PFSK-1 (cell line): ENCODE measurements at regions not wholly inside any gene's neighbourhood (a gene's known extent, or its start where the extent isn't known, plus 50 kb on each side); places are given as distances from the start of the nearest gene placed in this dataset.

Experiments used
- FOXP2 ChIP-seq: optimal IDR thresholded peaks from 2 replicates; pipeline ENCODE3; 2011; ENCODE audit warnings: borderline replicate concordance, control low read depth, inconsistent platforms; ENCODE audit not compliant: insufficient read depth; ENCODE audit errors: extremely low read length, extremely low read depth
- SIN3A ChIP-seq: IDR thresholded peaks from 2 replicates; pipeline ENCODE4 v1.6.1; 2012; ENCODE audit warnings: mild to moderate bottlenecking, low read length, moderate library complexity, borderline replicate concordance; ENCODE audit not compliant: insufficient read depth

DNA sequence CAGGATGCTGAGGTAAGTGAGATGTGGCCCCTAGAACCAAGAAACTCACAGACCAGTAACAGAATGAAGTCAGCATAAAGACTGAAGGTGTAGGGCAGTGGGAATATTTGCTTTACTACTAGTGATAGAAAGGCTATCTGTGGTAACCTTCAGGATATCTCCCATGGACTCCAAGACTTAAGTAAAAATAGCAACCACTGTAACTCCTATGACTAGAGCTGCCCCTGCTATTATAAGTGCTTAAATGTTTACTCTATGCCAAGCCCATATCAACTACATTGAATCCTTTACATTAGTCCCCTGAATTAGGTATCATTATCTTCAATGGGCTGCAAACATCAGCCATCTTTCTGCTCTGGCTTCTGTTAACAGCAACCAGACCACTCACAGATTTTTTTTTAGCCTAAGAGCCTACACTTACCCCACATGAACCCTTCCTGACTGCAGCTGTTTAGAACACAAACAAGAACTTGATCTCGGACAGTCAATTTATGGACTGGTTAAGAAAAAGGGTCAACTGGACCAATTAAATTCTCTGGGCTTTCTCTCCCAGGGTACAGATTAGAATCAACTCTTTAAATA lies 335.1 kb upstream of the API5 start:
- no peak for TF ChIP-seq FOXP2
- TF ChIP-seq SIN3A, result no peak
